ENCODE measurements at regions not wholly inside any gene's neighbourhood (a gene's known extent, or its start where the extent isn't known, plus 50 kb on each side); places are given as distances from the start of the nearest gene placed in this dataset.

DNA sequence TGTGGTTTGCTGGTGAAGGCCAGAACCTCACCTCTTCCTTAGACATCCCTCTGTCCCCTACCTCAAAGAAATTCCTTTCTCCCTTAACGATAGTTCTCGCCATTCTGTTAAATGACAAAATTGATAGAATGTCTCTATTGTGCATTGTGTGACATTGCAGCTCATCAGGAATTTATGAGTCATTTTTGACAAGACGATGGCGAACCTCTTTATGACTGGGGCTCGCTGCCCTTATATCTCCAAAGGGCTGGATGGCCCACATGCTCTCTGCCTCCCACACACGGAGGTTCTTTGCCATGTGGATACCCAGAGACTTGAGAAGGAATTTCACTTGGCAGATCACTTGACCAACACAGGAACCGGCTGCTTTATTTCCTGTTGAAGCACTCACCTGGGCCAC, 66.8 kb upstream of the RPS6KA2 start:
- WGBS (ENCODE audit: extremely low coverage, insufficient read length, low lambda C conversion rate): no CpG with 5 or more reads among the region's 7 CpGs
- Mint-ChIP-seq H3K27me3 (ENCODE audit: low read depth) (peaks cover 2% of the 10 kb centered on the region), H3K27ac (no peak overlapping the region; a peak in 1 of 7 replicates), H3K36me3 (ENCODE audit: insufficient read depth in 1 of 3, low read depth in 3 of 3) (no peaks in the 10 kb centered on the region), H3K4me1 (peaks cover 6 to 8% of the 10 kb centered on the region in 2 experiments), H3K9me3 (no peaks in the 10 kb centered on the region), H3K4me3 (no peak overlapping the region)
- no peak overlapping the region for H3K27ac ChIP-seq (ENCODE audit: insufficient read length, low read depth, low read length)
- TF ChIP-seq, protein P1, sequence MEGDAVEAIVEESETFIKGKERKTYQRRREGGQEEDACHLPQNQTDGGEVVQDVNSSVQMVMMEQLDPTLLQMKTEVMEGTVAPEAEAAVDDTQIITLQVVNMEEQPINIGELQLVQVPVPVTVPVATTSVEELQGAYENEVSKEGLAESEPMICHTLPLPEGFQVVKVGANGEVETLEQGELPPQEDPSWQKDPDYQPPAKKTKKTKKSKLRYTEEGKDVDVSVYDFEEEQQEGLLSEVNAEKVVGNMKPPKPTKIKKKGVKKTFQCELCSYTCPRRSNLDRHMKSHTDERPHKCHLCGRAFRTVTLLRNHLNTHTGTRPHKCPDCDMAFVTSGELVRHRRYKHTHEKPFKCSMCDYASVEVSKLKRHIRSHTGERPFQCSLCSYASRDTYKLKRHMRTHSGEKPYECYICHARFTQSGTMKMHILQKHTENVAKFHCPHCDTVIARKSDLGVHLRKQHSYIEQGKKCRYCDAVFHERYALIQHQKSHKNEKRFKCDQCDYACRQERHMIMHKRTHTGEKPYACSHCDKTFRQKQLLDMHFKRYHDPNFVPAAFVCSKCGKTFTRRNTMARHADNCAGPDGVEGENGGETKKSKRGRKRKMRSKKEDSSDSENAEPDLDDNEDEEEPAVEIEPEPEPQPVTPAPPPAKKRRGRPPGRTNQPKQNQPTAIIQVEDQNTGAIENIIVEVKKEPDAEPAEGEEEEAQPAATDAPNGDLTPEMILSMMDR (conservative IDR thresholded peaks at IDR 0.05): no peak
- no peak overlapping the region for H2AFZ ChIP-seq (ENCODE audit: low read length)
- H3K56ac ChIP-seq (ENCODE audit: insufficient read length, low read depth, low read length): no peak overlapping the region
- no peaks in the 10 kb centered on the region for H3K23me2 ChIP-seq (ENCODE audit: insufficient read length, low read depth, low read length, poor library complexity, severe bottlenecking)
- no peaks in the 10 kb centered on the region for H3K27me3 ChIP-seq (ENCODE audit: insufficient read depth, low read length)
- H3K4me1 ChIP-seq (ENCODE audit: insufficient read depth, low read length): no peaks in the 10 kb centered on the region
- H4K20me1 ChIP-seq (ENCODE audit: control insufficient read depth, insufficient read depth, insufficient read length): no peaks in the 10 kb centered on the region
- H3K4ac ChIP-seq (ENCODE audit: low read depth, low read length): no peak overlapping the region
- H4K8ac ChIP-seq (replicated peaks; ENCODE audit: insufficient read length, low read depth, low read length): no peak overlapping the region
- no peak overlapping the region for H3K18ac ChIP-seq (ENCODE audit: insufficient read length, low read depth, low read length)
- no peak overlapping the region for H3K4me2 ChIP-seq (ENCODE audit: insufficient read depth, insufficient read length, low read length)
- no peak overlapping the region for H2BK15ac ChIP-seq (ENCODE audit: low read depth, low read length)
- H2BK120ac ChIP-seq (ENCODE audit: low read depth, low read length, poor library complexity, severe bottlenecking): no peak overlapping the region
- H3K9me3 ChIP-seq (ENCODE audit: control insufficient read depth, low read depth, low read length): no peaks in the 10 kb centered on the region
- no peak overlapping the region for H2BK12ac ChIP-seq (ENCODE audit: insufficient read length, low read depth, low read length)
- no peaks in the 10 kb centered on the region for H3K79me2 ChIP-seq (ENCODE audit: insufficient read depth, low read length)
- no peak overlapping the region for H4K91ac ChIP-seq (ENCODE audit: insufficient read length, low read depth, low read length)
- no peak overlapping the region for H2BK20ac ChIP-seq (ENCODE audit: low read depth, low read length, poor library complexity, severe bottlenecking)
- no peak overlapping the region for H2AK5ac ChIP-seq (ENCODE audit: insufficient read length, low read length)
- no peak overlapping the region for H3K9ac ChIP-seq (ENCODE audit: extremely low read depth, insufficient read length, low read length)
- H4K5ac ChIP-seq (ENCODE audit: insufficient read length, low read depth, low read length): no peak overlapping the region
- no peaks in the 10 kb centered on the region for H3K79me1 ChIP-seq (ENCODE audit: insufficient read depth, low read depth, low read length, poor library complexity, severe bottlenecking)
- H2BK5ac ChIP-seq (ENCODE audit: insufficient read length, low read length): no peak overlapping the region
- H3K14ac ChIP-seq (ENCODE audit: insufficient read depth, low read length): no peak overlapping the region
- H3T11ph ChIP-seq (ENCODE audit: low read length): no peak overlapping the region
- DNase-seq: no peak
- H3K23ac ChIP-seq (ENCODE audit: insufficient read length, low read depth, low read length): no peak overlapping the region

All from H9 (cell line).